SH-SY5Y (cell line): ENCODE measurements at regions not wholly inside any gene's neighbourhood (a gene's known extent, or its start where the extent isn't known, plus 50 kb on each side); places are given as distances from the start of the nearest gene placed in this dataset.

Source experiments
- GATA2 ChIP-seq: IDR thresholded peaks from 2 replicates; pipeline ENCODE4 v1.6.1; 2011; ENCODE audit warnings: mild to moderate bottlenecking, low read depth, low read length
- GATA3 ChIP-seq: IDR thresholded peaks from 2 replicates; pipeline ENCODE4 v1.6.1; 2011; ENCODE audit warnings: low read depth, mild to moderate bottlenecking, low read length, moderate library complexity

- no peak for TF ChIP-seq GATA3
- no peak for TF ChIP-seq GATA2
These were observed 77.0 kb downstream of the NR2F2 start for GRCh38 chr15:96407482-96407881.
